ENCODE measurements at regions not wholly inside any gene's neighbourhood (a gene's known extent, or its start where the extent isn't known, plus 50 kb on each side); places are given as distances from the start of the nearest gene placed in this dataset.

GRCh38 chr6:15148356-15148946 lies 97.4 kb upstream of the JARID2 start (continued):
- no peak for TF ChIP-seq AEBP2 (tag by site-specific recombination; IDR thresholded peaks at IDR 0.05; ENCODE audit: borderline replicate concordance)
- TF ChIP-seq ZNF146 (tag by site-specific recombination; IDR thresholded peaks at IDR 0.05) = no peak
- TF ChIP-seq GLIS1 (tag by site-specific recombination; IDR thresholded peaks at IDR 0.05) = peak; percentile 88
- peak; percentile 92 for TF ChIP-seq PRDM10 (tag by site-specific recombination; IDR thresholded peaks at IDR 0.05)
- no peak for TF ChIP-seq ZNF837 (tag by site-specific recombination; IDR thresholded peaks at IDR 0.05)
- TF ChIP-seq ZNF140 (tag by site-specific recombination; IDR thresholded peaks at IDR 0.05) = no peak
- TF ChIP-seq ZNF639 (tag by site-specific recombination; IDR thresholded peaks at IDR 0.05) = no peak; the same call in 1 of the 2 replicates
- TF ChIP-seq MYNN (tag by site-specific recombination; IDR thresholded peaks at IDR 0.05; ENCODE audit: borderline replicate concordance) = no peak
- TF ChIP-seq ZNF26 (tag by site-specific recombination; IDR thresholded peaks at IDR 0.05) = no peak
- no peak for TF ChIP-seq ZNF23 (tag by site-specific recombination; IDR thresholded peaks at IDR 0.05; ENCODE audit: borderline replicate concordance)
- no peak for TF ChIP-seq ZNF37A (tag by site-specific recombination; IDR thresholded peaks at IDR 0.05)
- peak; percentile 76 for TF ChIP-seq ZNF629 (tag by site-specific recombination; IDR thresholded peaks at IDR 0.05)
- no peak for TF ChIP-seq ZNF701 (tag by site-specific recombination; IDR thresholded peaks at IDR 0.05)
- no peak for TF ChIP-seq KLF16 (tag by site-specific recombination; IDR thresholded peaks at IDR 0.05)
- no peak for TF ChIP-seq ZNF624 (tag by site-specific recombination; IDR thresholded peaks at IDR 0.05)
- no peak for TF ChIP-seq ZNF221 (tag by site-specific recombination; IDR thresholded peaks at IDR 0.05; ENCODE audit: borderline replicate concordance)
- TF ChIP-seq ZNF133 (tag by site-specific recombination; IDR thresholded peaks at IDR 0.05) = no peak
- TF ChIP-seq ZNF473 (tag by site-specific recombination; IDR thresholded peaks at IDR 0.05) = no peak
- peak; percentile 75 for TF ChIP-seq ZNF449 (tag by site-specific recombination; IDR thresholded peaks at IDR 0.05)
- no peak for TF ChIP-seq CTCF (tag by site-specific recombination; IDR thresholded peaks at IDR 0.05)
- TF ChIP-seq ZBTB17 (tag by site-specific recombination; IDR thresholded peaks at IDR 0.05) = peak; percentile 61
- TF ChIP-seq ZEB2 (tag by site-specific recombination; IDR thresholded peaks at IDR 0.05) = peak; percentile 78
- TF ChIP-seq ZNF423 (tag by site-specific recombination; IDR thresholded peaks at IDR 0.05) = peak; percentile 84
- peak; percentile 25 for TF ChIP-seq ZIC2 (tag by site-specific recombination; IDR thresholded peaks at IDR 0.05)
- TF ChIP-seq ZNF544 (tag by site-specific recombination; IDR thresholded peaks at IDR 0.05) = no peak
- TF ChIP-seq INSM2 (tag by site-specific recombination; IDR thresholded peaks at IDR 0.05) = 0 out of 2 replicates have a peak, but pooled peaks have one; percentile 41
